ENCODE measurements at regions not wholly inside any gene's neighbourhood (a gene's known extent, or its start where the extent isn't known, plus 50 kb on each side); places are given as distances from the start of the nearest gene placed in this dataset.

- Histone ChIP-seq H3K79me2 (ENCODE audit: control insufficient read depth in 1 of 2, insufficient read depth in 2 of 2, low read length in 2 of 2) (no peaks in the 10 kb centered on the region), H2BK20ac (ENCODE audit: low read length) (no peak overlapping the region), H3K23ac (ENCODE audit: insufficient read length) (no peak overlapping the region), H2BK5ac (ENCODE audit: low read depth, low read length) (no peak overlapping the region), H3K4me1 (replicated peaks in 1 of 4; ENCODE audit: control insufficient read depth in 3 of 4, insufficient read depth in 4 of 4, low read length in 3 of 4) (no peaks in the 10 kb centered on the region), H2BK15ac (ENCODE audit: low read length) (no peak overlapping the region), H3K23me2 (ENCODE audit: low read depth, low read length) (no peaks in the 10 kb centered on the region), H3K36me3 (ENCODE audit: control insufficient read depth in 2 of 4, insufficient read depth in 4 of 4, low read length in 3 of 4) (no peaks in the 10 kb centered on the region), H2AK5ac (ENCODE audit: low read depth, low read length) (no peak overlapping the region), H2BK12ac (ENCODE audit: low read depth, low read length) (no peak overlapping the region), H4K91ac (replicated peaks; ENCODE audit: insufficient read length, low read length) (no peak overlapping the region), H4K8ac (ENCODE audit: extremely low read depth, insufficient read depth, low read length) (no peak overlapping the region), H3K9me3 (ENCODE audit: insufficient read depth in 2 of 2, low read depth in 1 of 2, low read length in 1 of 2) (no peaks in the 10 kb centered on the region), H4K20me1 (replicated peaks in 1 of 2; ENCODE audit: control insufficient read depth in 1 of 2, insufficient read depth in 2 of 2, low read length in 2 of 2) (no peaks in the 10 kb centered on the region), H3K56ac (replicated peaks; ENCODE audit: insufficient read length, low read depth, low read length) (no peak overlapping the region), H3K79me1 (ENCODE audit: low read depth, low read length) (no peaks in the 10 kb centered on the region), H3K9ac (replicated peaks in 1 of 4; ENCODE audit: extremely low read depth in 1 of 4, low read depth in 3 of 4, low read length in 3 of 4) (no peak overlapping the region), H3K4ac (replicated peaks; ENCODE audit: insufficient read length, low read depth, low read length) (no peak overlapping the region), H3K14ac (ENCODE audit: insufficient read length) (no peak overlapping the region), H4K5ac (ENCODE audit: insufficient read length, low read depth, low read length) (no peak overlapping the region), H3K4me3 (ENCODE audit: extremely low read depth in 1 of 4, insufficient read depth in 2 of 4, low read depth in 3 of 4, low read length in 4 of 4) (no peak overlapping the region), H3K18ac (ENCODE audit: extremely low read depth, low read length) (no peak overlapping the region), H2BK120ac (replicated peaks; ENCODE audit: low read depth, low read length) (no peak overlapping the region), H2AFZ (ENCODE audit: low read length) (no peak overlapping the region), H3K27me3 (replicated peaks in 1 of 4; ENCODE audit: control insufficient read depth in 3 of 4, extremely low read depth in 1 of 4, insufficient read depth in 3 of 4, low read length in 3 of 4) (peaks cover 0 to 1% (median 0%) of the 10 kb centered on the region in 4 experiments; a peak in 1 of 7 replicates), H3K4me2 (ENCODE audit: insufficient read depth in 1 of 2, low read depth in 2 of 2, low read length in 2 of 2) (no peak overlapping the region), H3K27ac (ENCODE audit: low read depth, low read length) (no peak overlapping the region)
- DNase-seq (ENCODE audit: low read depth in 1 of 2, low spot score in 2 of 2), result no peak
- no peak for TF ChIP-seq RXRA (IDR thresholded peaks at IDR 0.05; ENCODE audit: insufficient read depth, low read depth, low read length)
- TF ChIP-seq EP300 (IDR thresholded peaks at IDR 0.05; ENCODE audit: borderline replicate concordance in 1 of 2, low read depth in 2 of 2, low read length in 2 of 2), result no peak
- no peak for TF ChIP-seq RFX5 (IDR thresholded peaks at IDR 0.05; ENCODE audit: borderline replicate concordance, low read depth, low read length)
- no peak for TF ChIP-seq EGR1 (IDR thresholded peaks at IDR 0.05; ENCODE audit: borderline replicate concordance, low read depth, low read length)
- TF ChIP-seq USF2 (IDR thresholded peaks at IDR 0.05; ENCODE audit: low read length), result no peak
- TF ChIP-seq RBBP5 (IDR thresholded peaks at IDR 0.05; ENCODE audit: borderline replicate concordance, low read depth, low read length), result no peak
- TF ChIP-seq ASH2L (IDR thresholded peaks at IDR 0.05; ENCODE audit: low read length), result no peak
- no peak for TF ChIP-seq CHD1 (IDR thresholded peaks at IDR 0.05; ENCODE audit: low read depth, low read length)
- POLR2A ChIA-PET (ENCODE audit: partially characterized antibody), result no interaction called here
- CTCF ChIA-PET (ENCODE audit: partially characterized antibody), result no interaction called here
- WGBS, 2 experiments (ENCODE audit: extremely low coverage in 1 of 2, insufficient coverage in 1 of 2, insufficient read length in 1 of 2, insufficient replicate concordance in 2 of 2, low coverage in 1 of 2, low lambda C conversion rate in 2 of 2, missing lambda C conversion rate in 1 of 2), result 97% methylated on average over 2 of the region's 2 CpGs; no CpG with 5 or more reads in 1 of the 2 experiments
- FAIRE-seq, result no peak
These were observed 682.3 kb upstream of the MAN1A1 start for GRCh38 chr6:120031837-120032236.
